Right lobe of liver (tissue), 4 donors: ENCODE measurements at regions not wholly inside any gene's neighbourhood (a gene's known extent, or its start where the extent isn't known, plus 50 kb on each side); places are given as distances from the start of the nearest gene placed in this dataset.

ENCODE experiments used
- POLR2A ChIP-seq: fragments of 450-650 bp; IDR thresholded peaks from one replicate; pipeline ENCODE4 v1.6.1; 2017; ENCODE audit warnings: antibody characterized with exemption, mild to moderate bottlenecking
- TF ChIP-seq, protein P1 (sequence below), 4 donors: fragments of 200-600 bp in 3 of 4; fragments of 450-650 bp in 1 of 4; IDR thresholded peaks; one replicate each; pipeline versions ENCODE4 v1.5.1 to v1.8.0; 2016 to 2022; ENCODE audit warnings: antibody characterized with exemption in 4 of 4, mild to moderate bottlenecking in 2 of 4
- donor health status: DM: no; HTN: no; CAD: no.
- donor health status: DM: no; HTN: no; CAD: no.
- donor health status: DM: no; HTN: yes; CAD: no.

DNA sequence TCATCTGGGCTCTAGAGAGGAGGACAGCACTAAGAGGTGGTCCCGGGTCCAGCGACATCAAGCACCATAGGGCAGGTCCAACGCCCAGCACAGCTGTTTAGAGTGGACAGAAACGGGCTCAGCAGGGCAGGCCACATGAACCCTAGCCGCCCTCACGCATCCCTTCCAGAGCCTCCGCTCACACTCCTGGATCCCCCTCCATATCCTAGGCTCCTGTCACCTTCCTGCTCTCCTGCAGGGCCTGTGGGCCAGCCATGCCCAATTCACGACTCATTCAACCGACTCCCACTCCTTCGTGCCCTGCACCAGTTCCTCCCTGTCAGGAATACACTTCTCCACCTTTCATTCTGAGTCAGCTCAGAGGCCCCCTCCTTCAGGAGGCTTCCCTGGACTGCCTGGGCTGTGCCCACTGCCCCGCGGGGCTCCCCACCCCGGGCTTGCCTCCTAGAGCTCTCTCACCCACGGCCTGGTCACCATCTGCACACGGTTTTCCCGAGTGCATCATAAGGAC lies 90.2 kb downstream of the LINGO1 start:
- TF ChIP-seq, protein P1, sequence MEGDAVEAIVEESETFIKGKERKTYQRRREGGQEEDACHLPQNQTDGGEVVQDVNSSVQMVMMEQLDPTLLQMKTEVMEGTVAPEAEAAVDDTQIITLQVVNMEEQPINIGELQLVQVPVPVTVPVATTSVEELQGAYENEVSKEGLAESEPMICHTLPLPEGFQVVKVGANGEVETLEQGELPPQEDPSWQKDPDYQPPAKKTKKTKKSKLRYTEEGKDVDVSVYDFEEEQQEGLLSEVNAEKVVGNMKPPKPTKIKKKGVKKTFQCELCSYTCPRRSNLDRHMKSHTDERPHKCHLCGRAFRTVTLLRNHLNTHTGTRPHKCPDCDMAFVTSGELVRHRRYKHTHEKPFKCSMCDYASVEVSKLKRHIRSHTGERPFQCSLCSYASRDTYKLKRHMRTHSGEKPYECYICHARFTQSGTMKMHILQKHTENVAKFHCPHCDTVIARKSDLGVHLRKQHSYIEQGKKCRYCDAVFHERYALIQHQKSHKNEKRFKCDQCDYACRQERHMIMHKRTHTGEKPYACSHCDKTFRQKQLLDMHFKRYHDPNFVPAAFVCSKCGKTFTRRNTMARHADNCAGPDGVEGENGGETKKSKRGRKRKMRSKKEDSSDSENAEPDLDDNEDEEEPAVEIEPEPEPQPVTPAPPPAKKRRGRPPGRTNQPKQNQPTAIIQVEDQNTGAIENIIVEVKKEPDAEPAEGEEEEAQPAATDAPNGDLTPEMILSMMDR (IDR thresholded peaks at IDR 0.05): no peak
- no peak for TF ChIP-seq POLR2A
